ENCODE measurements at regions not wholly inside any gene's neighbourhood (a gene's known extent, or its start where the extent isn't known, plus 50 kb on each side); places are given as distances from the start of the nearest gene placed in this dataset.
A peak's percentile ranks its signal among the peaks of the same experiment; 100 is the strongest.

DNA sequence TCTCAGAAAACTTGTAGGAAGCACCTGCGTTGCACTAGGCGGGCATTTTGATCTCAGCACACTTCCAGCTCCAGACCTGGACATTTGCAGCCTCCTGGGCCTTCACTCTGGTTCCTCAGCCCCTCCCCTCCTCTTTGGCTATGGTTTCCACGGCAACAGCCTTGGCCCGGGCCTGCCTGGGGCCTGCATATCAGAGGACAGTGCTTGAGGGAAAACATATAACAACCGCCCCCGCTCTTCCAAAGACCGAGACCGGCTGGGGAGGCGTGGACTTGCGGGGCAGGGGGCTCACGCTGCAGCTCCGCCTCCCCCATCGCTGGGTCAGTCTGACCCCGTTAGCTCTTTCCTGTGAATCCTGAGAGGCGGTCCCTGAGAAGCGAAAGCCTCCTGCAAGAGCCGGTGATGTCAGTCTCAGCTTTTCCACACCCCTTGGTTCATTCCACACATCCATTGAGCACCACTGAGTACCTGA lies 125.7 kb upstream of the PEG3 start:
- WGBS, 2 donors: 18 to 20% methylated on average over 12 to 16 of the region's 17 CpGs
- no peak for DNase-seq
- no peak overlapping the region for H3K27ac ChIP-seq

GRCh38 chr19:56966697-56967299 lies 126.3 kb upstream of the PEG3 start:
- Histone ChIP-seq H3K9me3 (no peaks in the 10 kb centered on the region), H3K27me3 (no peaks in the 10 kb centered on the region), H3K27ac (no peak overlapping the region), H3K4me3 (replicated peaks in 1 of 3) (no peak overlapping the region), H3K4me1 (no peaks in the 10 kb centered on the region), H3K36me3 (no peaks in the 10 kb centered on the region)
- WGBS, 2 donors: 85 to 90% methylated on average over 12 to 13 of the region's 13 CpGs
- TF ChIP-seq POLR2A (IDR thresholded peaks at IDR 0.05) (no peak), CTCF (IDR thresholded peaks at IDR 0.05) (no peak)
- intact Hi-C loops (cut with DNase I): no loop called here
- DNase-seq: no peak

More for the DNA sequence above, 125.7 kb upstream of the PEG3 start:
- Histone ChIP-seq H3K27me3 (no peaks in the 10 kb centered on the region), H3K36me3 (no peaks in the 10 kb centered on the region), H3K4me1 (no peaks in the 10 kb centered on the region), H3K4me3 (replicated peaks in 1 of 3) (no peak overlapping the region), H3K9me3 (no peaks in the 10 kb centered on the region)
- TF ChIP-seq POLR2A (IDR thresholded peaks at IDR 0.05) (no peak), CTCF (IDR thresholded peaks at IDR 0.05) (no peak)
- intact Hi-C loops (cut with DNase I): no loop called here

- intact Hi-C loops (cut with DNase I): no loop called here
- Histone ChIP-seq H3K9me3 (no peaks in the 10 kb centered on the region), H3K27me3 (no peaks in the 10 kb centered on the region), H3K36me3 (no peaks in the 10 kb centered on the region), H3K27ac (no peak overlapping the region), H3K4me3 (replicated peaks in 1 of 3) (no peak overlapping the region), H3K4me1 (no peaks in the 10 kb centered on the region)
- TF ChIP-seq POLR2A (IDR thresholded peaks at IDR 0.05): no peak
- TF ChIP-seq CTCF (IDR thresholded peaks at IDR 0.05): no peak
- no peak for DNase-seq
- 26 to 36% methylated on average over 2 of the region's 2 CpGs for WGBS, 2 donors
Measured at GRCh38 chr19:56969156-56969555, 128.6 kb upstream of the PEG3 start.

DNA sequence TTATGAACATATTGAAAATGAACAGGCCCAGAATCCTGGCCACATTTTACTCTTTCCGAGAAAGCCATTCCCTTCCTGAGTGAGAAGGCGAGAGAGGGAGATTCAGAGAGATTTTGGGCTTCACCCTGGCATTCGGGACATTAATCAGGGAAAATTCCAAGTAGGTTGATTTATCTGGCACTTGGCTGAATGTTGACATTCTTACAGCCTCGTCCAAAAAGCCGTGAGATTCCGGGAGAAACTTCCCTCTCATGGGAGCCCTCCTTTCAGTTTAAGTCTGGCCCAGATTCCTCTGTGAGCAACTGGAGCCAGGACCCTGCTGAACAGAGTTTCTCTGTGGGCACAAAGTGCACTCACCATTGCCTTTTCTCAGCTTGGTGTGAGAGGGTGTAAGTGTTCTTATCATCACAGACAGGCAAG lies 129.2 kb upstream of the PEG3 start:
- no peak overlapping the region for H3K4me3 ChIP-seq (replicated peaks in 1 of 3)
- 12 to 21% methylated on average over 6 of the region's 6 CpGs for WGBS, 2 donors
- no peaks in the 10 kb centered on the region for H3K4me1 ChIP-seq
- H3K27ac ChIP-seq: no peak overlapping the region
- H3K36me3 ChIP-seq: no peaks in the 10 kb centered on the region
- DNase-seq: peak in 1 of 2 donors; percentile 2
- intact Hi-C loops (cut with DNase I): no loop called here
- no peaks in the 10 kb centered on the region for H3K27me3 ChIP-seq
- H3K9me3 ChIP-seq: no peaks in the 10 kb centered on the region
- TF ChIP-seq CTCF (IDR thresholded peaks at IDR 0.05): no peak
- no peak for TF ChIP-seq POLR2A (IDR thresholded peaks at IDR 0.05)

- DNase-seq: no peak
- Histone ChIP-seq H3K36me3 (no peaks in the 10 kb centered on the region), H3K4me3 (replicated peaks in 1 of 3) (no peak overlapping the region), H3K9me3 (no peaks in the 10 kb centered on the region), H3K4me1 (no peaks in the 10 kb centered on the region), H3K27ac (no peak overlapping the region), H3K27me3 (no peaks in the 10 kb centered on the region)
- intact Hi-C loops (cut with DNase I): no loop called here
- WGBS, 2 donors: 67 to 69% methylated on average over 14 of the region's 14 CpGs
- TF ChIP-seq POLR2A (IDR thresholded peaks at IDR 0.05): no peak
- TF ChIP-seq CTCF (IDR thresholded peaks at IDR 0.05): no peak
Measured at GRCh38 chr19:56971230-56971629, 130.7 kb upstream of the PEG3 start.

Data from thyroid gland (tissue), 4 donors.